Progenitor cell of endocrine pancreas (in vitro differentiated cells): ENCODE measurements at regions not wholly inside any gene's neighbourhood (a gene's known extent, or its start where the extent isn't known, plus 50 kb on each side); places are given as distances from the start of the nearest gene placed in this dataset.

ENCODE experiments used
- DNase-seq: peaks from one replicate; pipeline ENCODE4 v3.0.0; 2021; ENCODE audit warnings: low spot score; ENCODE audit not compliant: unreplicated experiment
- H3K27ac Mint-ChIP-seq: 2 replicates; pipeline ENCODE4 v1.8.0; 2021; ENCODE audit warnings: mild to moderate bottlenecking, moderate library complexity, mixed read lengths
- H3K27me3 Mint-ChIP-seq: 2 replicates; pipeline ENCODE4 v1.8.0; 2021; ENCODE audit warnings: mixed read lengths
- H3K36me3 Mint-ChIP-seq: 2 replicates; pipeline ENCODE4 v1.8.0; 2022; ENCODE audit warnings: mixed read lengths; ENCODE audit not compliant: insufficient read depth
- H3K4me1 Mint-ChIP-seq: 2 replicates; pipeline ENCODE4 v1.8.0; 2021; ENCODE audit warnings: low read depth, mixed read lengths
- H3K4me3 Mint-ChIP-seq: 2 replicates; pipeline ENCODE4 v1.8.0; 2021; ENCODE audit warnings: low read depth, mild to moderate bottlenecking, moderate library complexity, mixed read lengths
- H3K9me3 Mint-ChIP-seq: 2 replicates; pipeline ENCODE4 v1.8.0; 2021; ENCODE audit warnings: low read depth, mixed read lengths
- CTCF ChIP-seq: fragments of 200-600 bp; sonication (generic); IDR thresholded peaks from one replicate; pipeline ENCODE4 v1.5.0; 2021; ENCODE audit warnings: antibody characterized with exemption, mild to moderate bottlenecking; ENCODE audit not compliant: unreplicated experiment

- Mint-ChIP-seq H3K36me3 (no peaks in the 10 kb centered on the region), H3K4me3 (no peak overlapping the region), H3K9me3 (no peaks in the 10 kb centered on the region), H3K4me1 (no peaks in the 10 kb centered on the region), H3K27ac (no peak overlapping the region), H3K27me3 (peaks cover 3% of the 10 kb centered on the region)
- no peak for DNase-seq
- TF ChIP-seq CTCF: no peak
Observed at GRCh38 chr14:61642614-61642982, 52.7 kb upstream of the HIF1A start.

GRCh38 chr14:61643555-61643954, 51.8 kb upstream of the HIF1A start:
- Mint-ChIP-seq H3K27me3 (peaks cover 3% of the 10 kb centered on the region), H3K4me3 (no peak overlapping the region), H3K27ac (no peak overlapping the region), H3K36me3 (no peaks in the 10 kb centered on the region), H3K4me1 (no peaks in the 10 kb centered on the region), H3K9me3 (no peaks in the 10 kb centered on the region)
- TF ChIP-seq CTCF: no peak
- DNase-seq: no peak

- Mint-ChIP-seq H3K27me3 (peaks cover 3% of the 10 kb centered on the region), H3K27ac (no peak overlapping the region)
- DNase-seq: no peak
Observed at GRCh38 chr14:61644175-61644574, 51.1 kb upstream of the HIF1A start.

GRCh38 chr14:61644834-61645233, 50.5 kb upstream of the HIF1A start:
- Mint-ChIP-seq H3K27me3 (peaks cover 3% of the 10 kb centered on the region), H3K36me3 (no peaks in the 10 kb centered on the region), H3K4me3 (no peak overlapping the region), H3K9me3 (no peaks in the 10 kb centered on the region), H3K27ac (no peak overlapping the region), H3K4me1 (no peaks in the 10 kb centered on the region)
- no peak for DNase-seq
- no peak for TF ChIP-seq CTCF

More at GRCh38 chr14:61644175-61644574, 51.1 kb upstream of the HIF1A start:
- Mint-ChIP-seq H3K4me3 (no peak overlapping the region), H3K36me3 (no peaks in the 10 kb centered on the region), H3K9me3 (no peaks in the 10 kb centered on the region), H3K4me1 (no peaks in the 10 kb centered on the region)
- no peak for TF ChIP-seq CTCF

GRCh38 chr14:61645247-61645646, 50.1 kb upstream of the HIF1A start:
- H3K4me1 Mint-ChIP-seq: no peaks in the 10 kb centered on the region
- no peak overlapping the region for H3K27ac Mint-ChIP-seq
- H3K36me3 Mint-ChIP-seq: no peaks in the 10 kb centered on the region
- TF ChIP-seq CTCF: no peak
- H3K27me3 Mint-ChIP-seq: peaks cover 3% of the 10 kb centered on the region
- DNase-seq: no peak
- H3K9me3 Mint-ChIP-seq: no peaks in the 10 kb centered on the region
- no peak overlapping the region for H3K4me3 Mint-ChIP-seq
